ENCODE measurements at regions not wholly inside any gene's neighbourhood (a gene's known extent, or its start where the extent isn't known, plus 50 kb on each side); places are given as distances from the start of the nearest gene placed in this dataset.

GRCh38 chr6:23003671-23004467 is 434.5 kb downstream of the HDGFL1 start (continued):
- no peak for TF ChIP-seq ZBTB33 (IDR thresholded peaks at IDR 0.05)

- H3K4me1 ChIP-seq (ENCODE audit: control insufficient read depth in 4 of 4, insufficient read depth in 4 of 4, low read length in 3 of 4): no peaks in the 10 kb centered on the region
- no peaks in the 10 kb centered on the region for H3K36me3 ChIP-seq (ENCODE audit: control insufficient read depth in 4 of 4, insufficient read depth in 3 of 4, low read depth in 1 of 4, low read length in 3 of 4)
- H3K9me3 ChIP-seq (ENCODE audit: control insufficient read depth in 4 of 4, low read length in 3 of 4): no peaks in the 10 kb centered on the region
- WGBS: 82% methylated on average over 1 of the region's 1 CpG
- no peak overlapping the region for H3K4me3 ChIP-seq (ENCODE audit: low read depth in 1 of 3, low read length in 3 of 3)
- no peak for DNase-seq (ENCODE audit: low spot score)
- peaks cover 0 to 2% (median 0%) of the 10 kb centered on the region in 4 donors for H3K27me3 ChIP-seq (ENCODE audit: control insufficient read depth in 4 of 4, insufficient read depth in 4 of 4, low read length in 3 of 4)
- H3K9ac ChIP-seq (ENCODE audit: low read depth in 1 of 2, low read length in 2 of 2): no peak overlapping the region
- no peak overlapping the region for H3K27ac ChIP-seq (ENCODE audit: low read depth in 1 of 2, low read length in 2 of 2)
- TF ChIP-seq ATF3 (IDR thresholded peaks at IDR 0.05): no peak
- no peak for TF ChIP-seq YY1 (IDR thresholded peaks at IDR 0.05)
- TF ChIP-seq TAF1 (conservative IDR thresholded peaks at IDR 0.05): no peak
- no peak for TF ChIP-seq NR2F2 (IDR thresholded peaks at IDR 0.05)
- TF ChIP-seq REST (IDR thresholded peaks at IDR 0.05): no peak
- no peak for TF ChIP-seq RXRA (IDR thresholded peaks at IDR 0.05)
- TF ChIP-seq SP1 (IDR thresholded peaks at IDR 0.05): no peak
- TF ChIP-seq FOXA1 (IDR thresholded peaks at IDR 0.05): no peak
- TF ChIP-seq ZBTB33 (IDR thresholded peaks at IDR 0.05): no peak
- no peak for TF ChIP-seq MAX (IDR thresholded peaks at IDR 0.05)
- no peak for TF ChIP-seq EGR1 (IDR thresholded peaks at IDR 0.05; ENCODE audit: low read depth in 2 of 2)
- no peak for TF ChIP-seq JUND (IDR thresholded peaks at IDR 0.05)
- no peak for TF ChIP-seq RAD21 (IDR thresholded peaks at IDR 0.05)
- TF ChIP-seq GABPA (IDR thresholded peaks at IDR 0.05 in 1 of 2, conservative IDR thresholded peaks at IDR 0.05 in 1 of 2): no peak
- no peak for TF ChIP-seq HNF4G (IDR thresholded peaks at IDR 0.05)
- TF ChIP-seq HNF4A (conservative IDR thresholded peaks at IDR 0.05): no peak
- TF ChIP-seq FOXA2 (IDR thresholded peaks at IDR 0.05): no peak
- TF ChIP-seq CTCF (IDR thresholded peaks at IDR 0.05; ENCODE audit: low read depth, low read length, missing input control): no peak
Measured at GRCh38 chr6:23006656-23007055, 437.3 kb downstream of the HDGFL1 start.
